ENCODE measurements at regions not wholly inside any gene's neighbourhood (a gene's known extent, or its start where the extent isn't known, plus 50 kb on each side); places are given as distances from the start of the nearest gene placed in this dataset.

DNA sequence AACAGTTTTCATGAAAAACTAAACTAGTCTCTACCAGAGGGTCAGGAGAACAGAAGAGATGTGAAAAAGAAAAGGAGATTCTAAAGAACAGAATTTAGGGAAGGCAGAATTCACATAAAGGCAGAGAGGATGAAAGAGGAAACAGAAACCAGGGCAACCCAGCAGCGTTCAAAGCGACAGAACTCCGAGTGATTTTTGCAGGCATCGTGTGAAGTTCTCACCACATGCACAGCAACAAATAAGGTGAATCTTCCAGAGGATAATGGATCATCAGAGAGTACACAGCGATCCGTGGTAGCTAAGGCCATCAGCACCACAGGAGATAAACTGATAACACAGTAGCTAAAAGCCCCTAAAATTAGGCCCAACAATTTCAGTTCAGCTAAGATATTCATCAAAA, 250.8 kb upstream of the THBS1 start:
- DNase-seq, result no peak

DNA sequence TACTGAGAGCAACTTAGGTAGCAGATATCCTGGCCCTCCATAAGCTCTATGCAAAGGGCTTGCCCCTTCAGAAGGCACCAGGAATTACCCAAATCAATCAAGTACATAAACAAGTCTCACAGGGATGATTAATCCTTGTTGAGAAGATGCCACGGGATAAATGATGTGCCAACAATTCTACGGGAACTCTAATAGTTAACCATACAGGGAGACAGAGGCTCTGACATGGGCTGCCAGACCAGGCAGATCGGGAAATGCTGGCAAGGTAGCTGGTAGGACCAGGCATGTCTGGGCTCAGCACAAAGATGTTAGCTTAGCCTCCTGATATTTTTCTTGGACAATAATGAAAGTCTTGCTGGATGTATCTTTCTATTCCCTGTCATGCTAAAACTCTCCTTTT, 249.3 kb upstream of the THBS1 start:
- DNase-seq, result no peak

DNA sequence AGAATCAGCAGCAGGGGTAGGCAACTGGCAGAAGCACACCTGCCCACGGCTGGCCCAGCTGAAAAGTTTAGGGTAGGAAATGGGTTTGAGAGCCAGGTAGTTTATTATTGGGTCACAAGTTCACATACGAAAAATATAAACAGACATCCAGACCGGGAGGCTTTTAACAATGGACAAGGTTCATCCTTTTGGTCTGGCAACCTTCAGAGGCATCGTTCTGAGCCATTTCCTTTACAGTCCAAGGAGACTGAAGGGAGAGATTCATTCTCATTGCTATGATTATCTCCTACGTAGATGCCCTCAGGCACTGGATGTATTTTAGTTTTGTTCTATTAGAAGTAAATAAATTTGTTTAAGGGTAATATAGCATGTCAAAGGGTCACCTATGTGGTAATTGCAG, 248.0 kb upstream of the THBS1 start:
- DNase-seq, result no peak

DNA sequence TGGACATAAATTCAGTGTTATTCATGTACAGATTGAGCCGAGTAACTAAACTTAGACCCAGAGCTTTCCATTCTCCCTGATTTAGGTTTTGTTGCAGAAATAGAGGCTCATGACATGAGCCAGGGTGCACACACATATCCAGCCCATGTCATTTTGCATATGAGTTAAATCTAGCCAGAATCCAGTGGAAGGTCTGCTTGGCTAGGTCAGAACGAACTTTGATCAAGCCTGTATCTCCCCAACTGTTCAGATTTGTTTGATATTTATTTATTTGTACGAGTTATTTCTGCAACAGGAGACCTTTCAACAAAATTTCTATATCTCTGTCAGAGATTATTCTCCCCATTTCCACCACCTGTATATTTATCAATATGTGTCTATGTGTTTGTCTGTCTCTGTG, 247.5 kb upstream of the THBS1 start:
- DNase-seq, result no peak

DNA sequence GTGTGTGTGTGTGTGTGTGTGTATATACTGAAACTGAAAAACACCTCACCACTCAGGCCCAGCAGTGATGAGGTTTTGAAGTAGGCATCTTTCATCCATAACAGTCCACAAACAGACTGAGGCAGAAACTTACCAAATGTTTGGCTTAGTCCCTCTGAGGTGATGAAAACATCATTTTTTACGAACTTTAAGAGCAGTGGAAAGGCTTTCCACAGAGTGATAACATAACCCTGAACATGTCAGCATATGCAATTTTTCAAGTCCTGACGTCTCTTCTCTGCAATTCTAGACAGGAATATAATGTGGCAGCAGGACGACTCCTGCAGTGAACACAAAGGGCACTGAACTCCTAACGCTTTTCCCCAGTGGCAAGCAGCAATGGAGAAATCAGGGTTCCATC, 247.0 kb upstream of the THBS1 start:
- DNase-seq, result no peak

DNA sequence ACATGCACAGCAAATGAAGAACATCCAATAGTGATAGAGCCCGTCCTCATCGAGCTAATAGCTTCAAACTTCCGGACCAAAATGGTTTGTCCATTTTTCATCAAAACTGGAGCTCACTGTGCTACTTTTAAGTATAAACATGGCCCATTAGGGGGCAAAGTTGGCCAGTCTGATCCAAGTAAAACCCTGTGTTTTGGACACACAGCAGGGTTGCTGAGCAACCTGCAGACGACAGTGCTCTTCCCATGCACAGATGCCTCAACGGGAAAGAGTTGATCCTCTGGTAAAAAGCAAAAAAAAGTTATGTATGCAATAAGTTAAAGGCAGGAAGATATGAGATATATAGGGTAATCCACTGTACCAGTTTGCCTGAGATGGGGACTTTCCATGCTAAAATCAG, 244.0 kb upstream of the THBS1 start:
- DNase-seq, result no peak

DNA sequence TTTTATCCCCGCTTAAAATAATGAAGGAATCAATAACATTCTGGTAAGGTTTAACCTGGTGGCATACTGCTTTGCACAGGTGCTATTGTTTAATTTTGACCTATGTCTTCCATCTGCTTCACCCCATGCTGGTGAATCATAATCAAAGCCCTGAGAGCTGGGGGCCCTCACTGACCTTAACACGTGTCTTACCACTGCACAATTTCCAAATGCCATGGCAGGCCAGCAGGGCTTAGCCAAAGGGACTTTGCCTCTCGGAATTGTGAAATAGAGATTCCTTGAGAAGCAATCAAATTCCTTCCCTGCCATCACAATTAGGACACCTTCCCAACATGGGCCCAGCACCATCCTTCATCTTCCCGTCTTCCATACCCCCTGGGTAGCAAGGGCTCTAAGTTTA, 242.6 kb upstream of the THBS1 start:
- no peak for DNase-seq

DNA sequence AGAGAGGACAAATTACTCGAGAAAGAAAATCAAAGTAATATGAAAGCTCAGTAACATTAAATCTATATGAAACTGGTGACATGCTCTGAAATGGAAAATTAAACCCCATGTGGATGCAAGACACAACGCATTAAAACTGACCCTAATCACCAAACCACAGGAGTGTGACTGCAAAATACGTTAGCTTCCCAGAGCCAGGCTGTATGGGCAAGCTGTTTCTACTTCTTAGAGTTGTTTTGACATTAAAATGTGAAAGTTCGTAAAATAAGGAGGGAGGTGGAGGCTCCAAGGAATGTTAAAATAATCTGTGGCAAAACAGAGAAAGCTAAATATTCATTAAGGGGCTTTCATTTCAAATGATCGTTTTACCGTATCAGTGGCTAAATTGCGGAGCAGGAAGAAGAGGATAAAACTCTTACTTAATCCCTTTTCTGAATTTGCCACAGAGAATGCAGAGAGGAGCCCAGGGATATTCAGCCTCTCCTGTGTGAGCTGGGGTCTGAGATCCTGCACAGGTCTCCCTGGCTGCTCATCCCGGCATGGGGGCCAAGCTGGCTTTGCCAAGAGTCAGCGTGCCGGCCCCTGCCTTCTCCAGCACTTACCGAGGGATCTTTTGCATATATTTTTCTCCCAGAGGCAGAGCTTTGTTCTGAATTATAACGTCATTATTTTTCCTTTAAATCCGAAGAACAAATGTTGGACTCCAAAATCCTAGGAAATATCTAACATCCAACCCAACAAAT, 239.8 kb upstream of the THBS1 start:
- no peak for DNase-seq

DNA sequence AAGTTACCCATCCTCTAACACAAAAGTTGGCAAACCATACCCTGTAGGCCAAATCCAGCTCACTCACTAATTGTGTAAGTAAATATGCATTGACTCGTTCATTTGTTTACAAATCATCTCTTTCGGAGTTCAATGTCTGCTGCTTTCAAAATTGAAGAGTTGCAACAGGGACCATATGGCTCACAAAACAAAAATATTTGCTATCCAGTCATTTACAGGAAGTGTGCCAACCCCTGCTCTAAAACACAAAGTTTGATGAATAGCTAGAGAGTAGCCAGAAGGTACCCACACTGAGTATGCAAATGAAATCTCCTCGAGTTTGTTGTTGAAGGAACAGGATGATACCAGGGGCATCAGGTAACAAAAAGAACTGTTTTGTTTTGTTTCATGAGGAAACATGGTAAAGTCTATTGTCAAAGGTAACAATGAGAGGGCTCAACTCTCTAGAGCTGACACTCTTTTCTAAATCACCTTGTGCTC, 236.2 kb upstream of the THBS1 start:
- no peak for DNase-seq

DNA sequence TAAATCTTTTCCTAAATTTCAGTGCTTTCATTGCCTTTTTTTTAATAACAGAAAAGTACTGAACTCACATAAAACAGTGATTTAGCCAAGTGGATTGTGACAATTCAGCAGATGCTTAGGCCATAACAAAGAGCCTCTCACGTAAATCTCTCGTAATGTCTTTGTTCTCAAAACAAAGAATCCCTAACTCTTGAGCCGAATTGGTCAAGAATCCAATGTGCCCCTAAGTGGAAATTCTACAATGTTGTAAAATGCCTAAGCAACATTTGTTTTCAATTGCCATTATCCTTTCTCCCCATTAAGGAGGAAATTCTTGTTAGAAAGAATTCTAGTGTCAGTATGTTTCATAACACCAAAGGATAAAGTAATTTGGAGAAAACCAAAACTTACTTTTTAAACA, 235.7 kb upstream of the THBS1 start:
- no peak for DNase-seq

DNA sequence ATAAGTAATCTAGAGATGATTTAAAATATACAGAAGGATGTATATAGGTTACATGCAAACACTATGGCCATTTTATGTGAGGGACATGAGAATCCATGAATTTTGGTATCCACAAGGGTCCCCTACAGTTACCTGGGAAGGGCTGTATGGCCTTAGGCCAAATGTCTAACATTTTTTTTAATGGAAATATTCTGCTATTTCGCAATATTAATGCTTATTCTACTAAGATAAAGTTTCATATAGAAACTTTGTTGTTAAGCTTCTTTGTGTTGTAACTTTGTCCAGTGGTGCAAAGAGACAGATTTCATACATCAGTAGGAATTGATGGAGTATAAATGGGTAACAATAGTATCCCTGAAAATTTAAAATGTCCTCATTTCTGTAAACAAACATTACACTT, 233.4 kb upstream of the THBS1 start:
- no peak for DNase-seq

DNA sequence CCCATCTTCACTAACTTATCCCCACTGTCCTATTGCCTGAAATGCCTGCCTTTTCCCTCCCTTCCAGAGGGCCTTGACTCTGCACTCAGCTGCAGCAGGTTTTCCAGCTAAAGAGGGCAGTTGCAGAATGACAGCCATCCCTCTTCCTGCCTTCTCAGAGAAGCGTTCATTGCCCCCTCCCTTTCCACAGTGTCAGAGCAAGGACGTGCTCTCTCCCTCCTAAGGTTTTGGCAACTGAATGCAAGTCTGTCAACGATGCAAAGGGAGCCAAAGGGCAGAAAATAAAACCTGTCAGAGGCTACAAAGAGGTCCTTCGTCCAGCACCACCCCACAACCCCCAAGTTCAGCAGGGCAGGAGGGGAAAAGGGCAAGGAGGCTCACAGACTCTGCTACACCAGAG, 230.1 kb upstream of the THBS1 start:
- no peak for DNase-seq

DNA sequence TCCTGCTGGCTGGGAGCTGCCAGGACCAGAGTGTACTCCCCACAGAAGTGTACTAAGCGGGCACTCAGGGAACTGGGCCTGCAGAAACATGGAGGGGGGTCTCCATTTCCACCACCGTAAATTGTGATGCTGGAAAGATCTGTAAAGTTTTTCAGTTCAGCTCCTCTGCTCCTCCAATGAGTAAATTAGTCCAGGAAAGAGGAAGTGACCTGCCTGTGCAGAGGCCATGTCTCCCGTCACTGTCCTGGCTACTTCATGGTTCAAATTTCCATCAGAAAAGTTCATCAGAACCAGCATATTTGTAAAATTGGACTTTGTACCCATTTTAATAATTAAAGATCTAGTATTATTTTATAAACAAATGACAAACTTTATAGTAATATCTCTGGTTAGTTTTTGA, 226.7 kb upstream of the THBS1 start:
- no peak for DNase-seq

DNA sequence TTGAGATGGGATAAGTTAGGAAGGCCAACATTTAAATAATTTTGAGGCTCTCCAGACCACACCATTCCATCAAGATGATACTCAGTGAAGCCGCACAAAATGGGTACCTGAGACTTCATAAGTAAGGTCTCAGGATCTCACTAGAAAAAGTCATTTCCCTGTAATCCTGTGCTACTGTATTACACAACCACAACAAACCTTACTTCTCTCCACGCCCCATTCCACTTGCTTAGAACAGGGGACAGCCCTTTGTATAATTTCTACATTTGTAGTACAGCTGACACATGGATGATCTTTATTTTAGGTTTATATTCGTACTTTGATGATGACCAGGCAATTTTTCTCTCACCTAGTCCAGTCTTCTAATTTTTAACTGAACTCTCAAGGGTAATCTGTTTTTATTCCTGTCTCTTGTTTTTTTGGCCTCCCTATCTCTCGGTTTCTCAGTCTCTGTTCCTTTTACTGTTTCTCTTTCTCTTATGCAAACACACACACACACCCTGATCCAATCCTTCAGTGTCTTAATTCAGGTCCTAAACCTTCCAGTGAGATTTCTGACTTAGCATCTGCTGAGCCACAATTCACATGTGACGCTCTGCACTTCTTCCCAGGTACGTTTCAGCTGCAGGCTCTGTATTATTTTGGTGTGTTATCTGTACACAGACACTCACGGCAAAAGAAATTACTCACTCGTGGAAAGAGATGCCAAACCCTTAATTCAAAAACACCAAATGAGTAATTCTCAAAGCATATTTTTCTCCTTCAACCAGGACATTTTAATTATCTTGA, 223.2 kb upstream of the THBS1 start:
- no peak for DNase-seq

DNA sequence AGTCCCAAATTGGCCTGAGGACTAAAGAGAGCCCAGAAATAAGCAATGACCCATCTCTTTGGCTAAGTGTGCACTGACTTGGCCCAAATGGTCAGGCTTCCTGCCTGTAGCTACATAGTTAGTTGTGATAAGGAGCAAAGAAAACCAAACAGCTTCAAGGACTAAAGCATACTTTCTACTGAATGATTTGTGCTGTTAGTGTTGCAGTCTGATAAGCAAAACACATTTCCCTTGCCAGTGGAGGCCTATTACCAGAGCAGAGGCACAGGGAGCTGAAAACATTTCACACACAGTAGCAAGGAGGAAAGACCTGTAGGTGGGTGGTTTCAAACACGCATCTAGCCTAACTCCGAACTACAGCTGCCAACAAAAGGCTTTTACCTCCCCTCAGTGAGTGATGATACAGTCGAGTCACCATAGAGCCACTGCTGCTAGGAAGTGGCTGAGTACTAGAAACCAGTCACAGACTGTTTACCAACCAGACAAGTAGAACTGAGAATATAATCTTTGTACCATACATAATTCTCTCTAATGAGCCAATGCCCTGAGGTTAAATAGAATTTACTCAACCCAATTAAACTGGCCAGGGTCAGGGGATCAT, 222.3 kb upstream of the THBS1 start:
- no peak for DNase-seq

DNA sequence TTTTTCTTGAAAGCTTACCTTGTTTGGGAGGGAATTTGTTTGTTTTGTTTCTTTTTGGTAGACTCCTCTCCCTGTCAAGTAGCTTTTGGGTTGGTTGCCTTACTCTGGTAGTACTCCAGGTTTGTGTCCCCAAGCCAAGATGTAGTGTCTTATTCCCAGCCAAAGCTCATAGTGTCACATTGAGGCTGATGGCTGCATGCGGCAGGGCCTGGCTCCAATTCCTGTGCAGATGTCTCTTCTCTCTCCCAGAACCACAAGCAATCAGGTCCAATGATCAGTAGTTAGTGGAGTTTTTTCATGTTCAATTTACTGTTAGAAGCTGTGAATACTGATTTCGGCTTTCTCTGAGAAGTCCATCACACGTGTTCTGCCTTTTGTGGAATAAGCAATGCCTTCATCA, 221.1 kb upstream of the THBS1 start:
- DNase-seq, result no peak

DNA sequence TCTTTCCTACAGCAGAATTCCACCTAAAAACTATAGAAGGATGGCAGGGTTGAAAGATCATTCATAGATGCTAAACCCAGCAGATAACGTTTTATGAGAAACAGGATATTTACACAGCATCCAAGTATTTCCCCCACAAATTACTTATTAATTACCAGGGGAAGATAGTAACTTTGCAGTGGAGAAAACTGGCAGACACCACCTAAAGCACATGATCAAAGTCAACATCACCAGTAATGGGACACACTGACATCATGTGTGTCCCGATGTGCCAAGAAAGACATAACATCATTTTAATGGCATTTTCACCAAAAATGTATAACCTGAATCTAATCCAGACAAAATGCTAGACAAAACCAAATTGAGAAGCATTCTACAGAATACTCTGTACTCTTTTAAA, 220.4 kb upstream of the THBS1 start:
- DNase-seq, result no peak

DNA sequence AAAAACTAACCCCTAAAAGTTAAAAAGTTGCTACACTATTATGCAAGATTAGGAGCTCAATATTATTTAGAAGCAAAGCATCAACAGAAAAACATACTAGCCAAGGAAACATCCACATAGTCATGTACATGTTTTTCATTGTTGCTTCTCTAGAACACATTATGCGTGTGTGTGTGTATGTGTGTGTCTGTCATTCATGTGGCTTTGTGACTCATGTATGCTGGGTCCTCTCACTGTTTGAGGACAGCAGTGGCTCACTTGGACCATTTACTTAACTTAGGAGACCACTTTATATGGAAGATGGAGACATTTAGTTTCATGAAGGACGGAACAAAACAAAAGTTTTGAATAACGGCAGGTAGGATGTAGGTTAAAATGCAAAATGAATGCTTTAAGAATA, 219.4 kb upstream of the THBS1 start:
- DNase-seq, result no peak

DNA sequence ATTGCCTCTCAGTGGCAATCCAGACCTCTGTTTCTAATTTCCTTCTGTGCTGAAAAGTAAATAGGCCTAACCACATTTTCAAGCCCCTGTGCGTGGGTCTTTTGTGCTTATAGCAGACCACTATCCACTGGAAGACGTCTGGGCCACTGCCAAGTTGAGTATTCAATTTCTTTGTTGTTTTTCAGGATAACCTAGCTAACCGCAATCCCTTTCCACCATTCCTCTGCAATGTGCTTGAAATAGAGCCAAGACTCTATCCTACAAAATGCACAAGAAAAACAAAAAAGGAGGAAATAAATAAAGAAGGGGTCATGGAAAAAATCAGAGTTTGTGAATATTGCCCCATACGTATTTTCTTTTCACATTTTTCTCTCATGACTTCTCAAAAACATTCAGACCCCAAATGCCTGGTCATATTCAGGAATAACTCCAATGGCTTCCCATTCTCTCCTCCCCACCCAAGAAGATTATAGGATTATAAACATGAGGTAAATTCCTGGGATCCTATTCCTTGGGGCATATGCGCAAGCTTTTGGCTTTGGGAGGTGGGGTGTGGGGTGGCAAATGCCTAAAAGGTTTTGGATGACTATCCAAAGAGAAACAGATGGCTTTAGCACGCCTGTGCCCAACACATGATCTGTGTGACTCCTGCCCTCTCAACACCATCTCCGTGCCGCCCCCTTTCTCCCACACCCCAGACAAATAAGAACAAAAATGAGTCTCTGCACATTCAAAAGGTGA, 217.9 kb upstream of the THBS1 start:
- no peak for DNase-seq

DNA sequence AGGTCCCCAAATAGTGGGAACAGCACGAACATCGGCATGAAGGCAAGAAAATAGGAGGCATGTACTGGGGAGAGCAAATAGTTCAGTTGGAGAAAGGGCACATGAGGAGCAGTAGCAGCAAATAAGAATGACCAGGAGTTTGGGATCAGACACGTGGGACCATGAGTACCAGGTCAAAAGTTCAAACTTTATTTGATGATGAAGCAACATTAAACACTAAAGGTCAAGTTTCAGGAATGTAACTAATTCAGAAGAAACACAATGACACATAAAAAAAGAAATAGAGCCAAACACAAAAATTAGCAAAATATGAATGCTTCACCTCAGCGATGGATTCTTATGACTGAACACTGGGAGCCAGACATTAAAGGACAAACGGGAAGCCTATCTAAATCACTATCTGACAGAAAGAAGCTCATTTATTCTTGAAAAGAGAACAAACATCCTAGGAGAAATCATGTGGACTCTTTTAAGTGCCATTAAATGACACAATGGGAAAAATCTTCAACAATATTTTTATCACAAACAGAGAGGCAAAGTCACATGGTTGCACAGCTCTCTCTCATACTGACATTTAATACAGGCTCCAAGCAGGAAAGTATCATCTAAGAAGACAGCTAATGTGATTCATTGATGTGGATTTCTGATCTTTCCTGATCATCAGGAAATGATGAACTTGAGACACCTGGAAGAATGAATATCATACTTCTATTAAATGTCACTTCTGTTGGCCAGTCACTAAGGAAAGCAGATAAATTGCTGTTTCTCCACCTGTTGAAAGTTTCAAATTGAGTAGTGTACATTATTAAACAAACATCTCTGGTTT, 216.9 kb upstream of the THBS1 start:
- no peak for DNase-seq

DNA sequence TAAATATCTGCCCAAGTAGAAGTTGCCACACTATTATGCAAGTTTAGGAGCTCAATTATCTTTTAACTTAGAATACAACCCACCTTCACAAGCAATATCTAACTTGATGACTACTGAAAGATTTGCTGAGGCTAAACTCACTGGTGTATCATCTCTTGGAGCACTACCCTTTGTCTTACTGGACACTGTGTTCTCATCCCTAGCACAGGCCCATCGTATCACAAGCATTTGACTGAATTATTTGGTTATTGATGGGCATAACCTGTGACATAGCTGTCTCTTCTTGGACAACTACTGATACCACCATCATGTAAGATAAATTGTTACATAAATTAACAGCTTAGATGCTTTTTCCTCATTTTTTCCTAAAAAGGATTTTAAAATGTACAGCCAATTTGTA, 216.2 kb upstream of the THBS1 start:
- no peak for DNase-seq

DNA sequence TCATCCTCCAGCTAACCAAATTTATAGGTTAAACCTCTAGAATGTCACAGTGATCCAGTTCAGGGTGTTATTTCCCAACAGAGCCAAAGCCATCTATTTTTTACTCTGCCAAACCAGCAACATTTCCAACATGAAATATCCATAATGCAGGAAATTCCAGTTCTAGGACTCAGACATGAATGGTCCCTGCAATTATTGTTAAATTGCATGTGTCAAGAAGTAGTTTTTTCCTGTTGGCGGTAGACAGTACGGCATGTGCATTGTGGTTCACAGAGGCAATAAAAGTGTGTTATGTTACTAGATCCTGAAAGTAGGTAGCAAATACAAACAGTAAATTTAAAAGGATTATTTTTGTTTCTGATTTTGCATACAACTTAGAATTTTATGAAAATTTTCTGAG, 215.7 kb upstream of the THBS1 start:
- DNase-seq, result no peak

DNA sequence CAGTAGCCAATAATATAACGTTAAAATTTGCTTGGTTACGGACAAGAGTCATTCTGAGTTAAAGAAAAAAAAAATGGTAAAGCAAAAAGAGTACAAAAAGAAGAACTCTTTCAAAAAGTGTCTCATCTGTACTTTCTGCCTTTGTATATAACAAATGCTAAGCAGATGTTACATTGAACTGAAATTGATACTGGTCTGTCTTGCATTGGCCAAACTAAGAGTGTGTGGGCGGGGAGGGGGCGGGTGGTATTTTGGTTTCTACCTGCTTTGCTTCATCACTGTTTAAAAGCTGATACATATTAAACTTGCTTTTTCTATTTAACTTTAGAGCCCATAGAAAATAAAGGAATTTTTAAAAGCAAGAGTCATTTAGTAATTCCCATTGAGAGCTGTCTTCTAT, 215.0 kb upstream of the THBS1 start:
- no peak for DNase-seq

All from activated T-cell treated with anti-CD3 and anti-CD28 coated beads for 4 hours (primary cell).